Skeletal muscle satellite cell (primary cell): ENCODE measurements at regions not wholly inside any gene's neighbourhood (a gene's known extent, or its start where the extent isn't known, plus 50 kb on each side); places are given as distances from the start of the nearest gene placed in this dataset.

Experiments
- H3K27me3 ChIP-seq: 2 replicates; pipeline ENCODE4 v1.7.0; 2013; ENCODE audit warnings: low read length; ENCODE audit not compliant: control insufficient read depth, insufficient read depth
- H3K36me3 ChIP-seq: 2 replicates; pipeline ENCODE4 v1.7.0; 2013; ENCODE audit warnings: mild to moderate bottlenecking, control low read depth, low read length; ENCODE audit not compliant: insufficient read depth
- H3K4me1 ChIP-seq: 2 replicates; pipeline ENCODE4 v1.7.0; 2013; ENCODE audit warnings: low read length; ENCODE audit not compliant: control insufficient read depth, insufficient read depth
- H3K4me2 ChIP-seq: 2 replicates; pipeline ENCODE4 v1.7.0; 2013; ENCODE audit warnings: mild to moderate bottlenecking, low read length
- H3K4me3 ChIP-seq: 2 replicates; pipeline ENCODE4 v1.7.0; 2013; ENCODE audit warnings: low read length
- H3K9ac ChIP-seq: 2 replicates; pipeline ENCODE4 v1.7.0; 2013; ENCODE audit warnings: mild to moderate bottlenecking, low read depth, low read length, moderate library complexity
- H3K9me3 ChIP-seq: replicated peaks from 2 replicates; pipeline ENCODE4 v1.7.0; 2013; ENCODE audit warnings: mild to moderate bottlenecking, control low read depth, low read length

DNA sequence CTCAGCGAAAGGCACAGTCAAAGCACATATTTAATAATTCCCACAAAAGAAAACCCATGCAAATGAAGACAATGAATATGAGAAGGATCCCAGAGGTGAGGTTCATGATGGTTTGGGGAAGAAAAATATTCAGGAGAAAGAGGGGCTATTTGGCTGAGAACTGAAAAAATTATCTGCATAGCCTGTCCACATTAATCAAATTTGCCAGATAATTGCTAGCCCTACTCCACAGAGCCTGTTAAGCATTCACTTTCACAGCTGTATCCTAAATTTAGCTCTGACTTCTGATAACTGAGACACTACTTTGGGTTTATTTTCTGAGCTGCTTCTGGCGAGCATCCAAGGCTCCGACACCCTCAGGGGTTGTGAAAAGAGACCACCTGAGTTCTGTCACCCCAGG is 176.2 kb downstream of the HERPUD2 start:
- H3K4me3 ChIP-seq, result no peak overlapping the region
- H3K36me3 ChIP-seq, result no peaks in the 10 kb centered on the region
- no peaks in the 10 kb centered on the region for H3K9me3 ChIP-seq
- H3K27me3 ChIP-seq, result peaks cover 43% of the 10 kb centered on the region
- H3K4me1 ChIP-seq, result no peaks in the 10 kb centered on the region
- H3K4me2 ChIP-seq, result no peak overlapping the region
- H3K9ac ChIP-seq, result no peak overlapping the region

- no peaks in the 10 kb centered on the region for H3K36me3 ChIP-seq
- H3K9ac ChIP-seq, result no peak overlapping the region
- H3K4me3 ChIP-seq, result no peak overlapping the region
- H3K4me2 ChIP-seq, result no peak overlapping the region
- no peaks in the 10 kb centered on the region for H3K4me1 ChIP-seq
- H3K27me3 ChIP-seq, result peaks cover 26% of the 10 kb centered on the region
- H3K9me3 ChIP-seq, result no peaks in the 10 kb centered on the region
These were observed 178.4 kb downstream of the HERPUD2 start for GRCh38 chr7:35516498-35516897.

DNA sequence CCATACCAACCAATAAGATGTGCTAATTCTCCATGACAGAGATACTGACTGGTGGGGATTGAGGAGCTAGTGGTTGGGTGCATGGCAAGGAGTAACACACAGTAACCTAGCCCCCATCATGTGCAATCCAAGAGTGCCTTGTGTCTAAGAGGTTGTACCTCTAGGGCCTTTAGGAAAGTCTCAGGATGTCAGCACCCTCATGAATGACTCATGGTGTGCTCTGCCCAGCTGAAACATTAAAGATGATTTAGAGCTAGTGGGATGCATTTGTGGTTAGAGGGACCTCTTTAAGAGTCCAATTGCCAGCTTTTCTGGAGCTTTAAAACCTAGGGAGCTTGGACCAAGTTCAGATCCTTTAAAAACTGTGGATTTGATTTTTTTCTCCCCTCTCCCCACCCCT is 181.1 kb downstream of the HERPUD2 start:
- Histone ChIP-seq H3K27me3 (peaks cover 11% of the 10 kb centered on the region), H3K36me3 (no peaks in the 10 kb centered on the region), H3K4me1 (no peaks in the 10 kb centered on the region), H3K4me2 (no peak overlapping the region), H3K9me3 (no peaks in the 10 kb centered on the region), H3K4me3 (no peak overlapping the region), H3K9ac (no peak overlapping the region)

DNA sequence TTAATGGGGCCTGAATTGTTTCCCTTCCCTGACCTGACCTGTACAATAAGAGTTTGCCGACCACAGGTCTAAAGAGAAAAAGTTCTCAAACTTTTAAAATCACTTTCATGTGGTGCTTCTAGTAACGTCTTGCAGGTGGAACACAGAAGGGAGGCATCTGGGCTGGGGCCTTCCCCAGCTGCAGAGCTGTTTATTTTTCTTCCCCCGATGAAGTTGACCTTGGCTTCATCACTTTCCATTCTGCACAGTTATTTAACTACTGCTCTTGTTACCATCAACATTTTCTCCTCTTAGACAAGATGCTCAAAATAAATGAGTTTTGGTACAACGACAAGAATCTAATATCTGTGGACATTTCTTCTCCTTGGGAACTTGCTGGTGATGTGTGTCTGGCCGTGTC is 181.7 kb downstream of the HERPUD2 start:
- H3K27me3 ChIP-seq, result peaks cover 5% of the 10 kb centered on the region

DNA sequence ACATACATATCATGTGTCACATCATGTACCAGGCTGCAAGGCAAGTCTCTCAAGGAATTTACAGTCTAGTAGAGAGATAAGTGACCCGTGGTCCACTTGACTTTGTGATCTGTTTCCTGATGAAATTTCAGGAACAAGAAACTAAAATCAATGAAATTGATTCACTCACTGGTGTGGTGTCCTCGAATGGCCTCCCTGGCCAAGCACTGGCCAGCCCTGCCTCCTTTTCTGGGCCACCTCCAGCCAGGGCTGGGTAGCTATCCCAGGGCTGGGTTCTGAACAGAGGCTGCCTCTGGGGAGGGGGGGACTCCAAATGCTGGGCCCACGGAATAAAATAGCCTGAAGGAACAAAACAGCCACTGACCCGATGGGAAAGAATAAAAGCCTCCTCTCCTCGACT is 182.2 kb downstream of the HERPUD2 start:
- peaks cover under 1% of the 10 kb centered on the region for H3K27me3 ChIP-seq
- H3K4me2 ChIP-seq, result no peak overlapping the region
- no peak overlapping the region for H3K4me3 ChIP-seq
- no peaks in the 10 kb centered on the region for H3K4me1 ChIP-seq
- no peaks in the 10 kb centered on the region for H3K9me3 ChIP-seq
- no peak overlapping the region for H3K9ac ChIP-seq
- H3K36me3 ChIP-seq, result no peaks in the 10 kb centered on the region

More for the DNA sequence above, 181.7 kb downstream of the HERPUD2 start:
- H3K4me1 ChIP-seq, result no peaks in the 10 kb centered on the region
- no peaks in the 10 kb centered on the region for H3K9me3 ChIP-seq
- H3K4me2 ChIP-seq, result no peak overlapping the region
- H3K4me3 ChIP-seq, result no peak overlapping the region
- H3K36me3 ChIP-seq, result no peaks in the 10 kb centered on the region
- no peak overlapping the region for H3K9ac ChIP-seq

DNA sequence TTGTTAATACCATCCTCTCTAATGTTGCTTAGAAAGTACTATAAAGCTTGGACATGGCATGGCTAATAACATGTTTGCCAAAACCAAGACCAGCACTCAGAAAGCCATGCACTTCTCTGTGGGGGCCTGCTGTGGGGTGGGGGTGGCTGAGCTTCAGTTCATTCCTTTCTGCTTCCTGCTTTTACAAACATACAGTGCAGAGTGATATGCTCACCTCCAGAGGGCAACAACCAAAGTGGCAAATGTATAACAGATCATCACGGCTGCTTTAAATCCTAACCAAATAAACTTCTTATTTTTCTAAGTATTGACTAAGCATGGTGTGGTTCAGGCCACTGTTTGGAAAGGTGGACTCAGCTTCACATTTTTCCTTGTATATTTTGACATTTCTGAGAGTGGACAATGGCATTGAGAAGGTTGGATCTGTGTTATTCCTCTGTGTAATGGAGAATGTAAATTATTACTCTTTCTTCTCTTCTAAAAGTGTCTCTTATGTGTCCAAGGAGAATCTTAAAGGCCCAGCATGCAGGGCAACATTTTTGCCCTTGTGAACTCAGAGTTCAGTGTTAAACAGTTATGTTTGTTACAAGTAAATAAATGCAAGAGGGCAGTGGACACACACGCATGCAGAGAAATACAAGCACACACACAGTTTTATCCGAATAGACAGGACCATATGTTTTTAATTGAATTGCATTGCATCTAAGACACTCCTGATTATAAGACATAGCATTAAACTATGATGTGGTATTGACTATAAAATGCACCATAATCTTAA is 186.1 kb downstream of the HERPUD2 start:
- Histone ChIP-seq H3K9ac (no peak overlapping the region), H3K4me3 (no peak overlapping the region), H3K4me1 (no peaks in the 10 kb centered on the region), H3K27me3 (peaks cover 15% of the 10 kb centered on the region), H3K4me2 (no peak overlapping the region), H3K36me3 (no peaks in the 10 kb centered on the region), H3K9me3 (no peaks in the 10 kb centered on the region)

- Histone ChIP-seq H3K27me3 (peaks cover 19% of the 10 kb centered on the region), H3K36me3 (no peaks in the 10 kb centered on the region), H3K4me3 (no peak overlapping the region), H3K9ac (no peak overlapping the region), H3K9me3 (no peaks in the 10 kb centered on the region), H3K4me2 (no peak overlapping the region), H3K4me1 (no peaks in the 10 kb centered on the region)
These were observed 189.9 kb downstream of the HERPUD2 start for GRCh38 chr7:35505066-35505465.

- no peak overlapping the region for H3K9ac ChIP-seq
- H3K27me3 ChIP-seq, result peaks cover 19% of the 10 kb centered on the region
- no peak overlapping the region for H3K4me3 ChIP-seq
- no peaks in the 10 kb centered on the region for H3K9me3 ChIP-seq
- no peaks in the 10 kb centered on the region for H3K4me1 ChIP-seq
- H3K36me3 ChIP-seq, result no peaks in the 10 kb centered on the region
- no peak overlapping the region for H3K4me2 ChIP-seq
These were observed 190.6 kb downstream of the HERPUD2 start for GRCh38 chr7:35504365-35504764.

DNA sequence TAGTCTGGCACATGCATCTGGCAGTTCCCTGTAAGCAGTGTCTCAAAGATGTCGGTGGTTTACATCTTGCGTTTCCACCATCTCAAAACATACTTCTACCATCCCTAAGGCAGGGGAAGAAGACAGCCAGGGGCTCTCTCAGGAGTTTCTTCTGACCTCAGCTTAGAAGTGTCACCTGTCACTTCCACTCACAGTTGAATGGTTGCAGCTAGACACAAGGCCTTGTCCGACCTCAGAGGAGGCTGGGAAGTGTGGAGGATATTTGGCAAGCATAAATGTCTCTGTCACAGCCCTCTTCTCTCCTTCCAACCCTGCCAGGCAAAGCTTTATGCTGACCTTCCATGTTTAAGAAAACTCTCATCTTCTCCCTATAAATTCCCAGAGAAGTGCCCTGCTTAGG is 193.3 kb downstream of the HERPUD2 start:
- Histone ChIP-seq H3K9me3 (no peaks in the 10 kb centered on the region), H3K4me2 (no peak overlapping the region), H3K4me1 (no peaks in the 10 kb centered on the region), H3K27me3 (peaks cover 14% of the 10 kb centered on the region), H3K36me3 (no peaks in the 10 kb centered on the region), H3K9ac (no peak overlapping the region), H3K4me3 (no peak overlapping the region)

GRCh38 chr7:35499226-35499625 is 195.7 kb downstream of the HERPUD2 start:
- no peak overlapping the region for H3K9ac ChIP-seq
- no peak overlapping the region for H3K4me3 ChIP-seq
- peaks cover 5% of the 10 kb centered on the region for H3K27me3 ChIP-seq
- no peaks in the 10 kb centered on the region for H3K4me1 ChIP-seq
- no peaks in the 10 kb centered on the region for H3K36me3 ChIP-seq
- no peak overlapping the region for H3K4me2 ChIP-seq
- H3K9me3 ChIP-seq, result no peaks in the 10 kb centered on the region

GRCh38 chr7:35498416-35498815 is 196.5 kb downstream of the HERPUD2 start:
- no peaks in the 10 kb centered on the region for H3K4me1 ChIP-seq
- H3K4me2 ChIP-seq, result no peak overlapping the region
- no peaks in the 10 kb centered on the region for H3K36me3 ChIP-seq
- peaks cover under 1% of the 10 kb centered on the region for H3K27me3 ChIP-seq
- H3K9ac ChIP-seq, result no peak overlapping the region
- H3K4me3 ChIP-seq, result no peak overlapping the region
- no peaks in the 10 kb centered on the region for H3K9me3 ChIP-seq

GRCh38 chr7:35495844-35496243 is 199.1 kb downstream of the HERPUD2 start:
- no peaks in the 10 kb centered on the region for H3K4me1 ChIP-seq
- no peak overlapping the region for H3K4me3 ChIP-seq
- H3K4me2 ChIP-seq, result no peak overlapping the region
- no peak overlapping the region for H3K9ac ChIP-seq
- no peaks in the 10 kb centered on the region for H3K36me3 ChIP-seq
- H3K27me3 ChIP-seq, result peaks cover 3% of the 10 kb centered on the region
- H3K9me3 ChIP-seq, result no peaks in the 10 kb centered on the region
